ENCODE measurements at regions not wholly inside any gene's neighbourhood (a gene's known extent, or its start where the extent isn't known, plus 50 kb on each side); places are given as distances from the start of the nearest gene placed in this dataset.

DNA sequence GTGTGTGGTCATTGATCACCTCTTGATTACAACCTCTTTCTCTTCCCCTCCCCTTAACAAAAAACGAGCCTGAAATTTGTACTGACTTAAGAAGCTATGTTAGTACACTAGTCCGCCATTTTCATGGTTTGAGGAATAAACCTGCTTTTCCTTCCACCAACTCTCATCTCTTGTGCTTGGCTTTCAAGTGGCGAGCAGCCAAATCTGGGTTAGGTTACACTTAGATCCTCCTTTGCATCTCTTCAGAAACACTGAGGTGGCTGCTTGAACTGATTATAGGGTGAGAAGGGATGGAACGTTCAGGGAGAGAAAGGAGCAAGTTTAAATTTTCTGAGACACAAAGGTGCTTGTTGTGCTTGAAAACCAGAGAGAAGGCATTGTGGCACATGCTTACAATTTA, 2171.4 kb downstream of the LRRC4C start:
- no peak for DNase-seq

- DNase-seq: no peak
Observed at GRCh38 chr11:39268176-39268690, 2191.2 kb downstream of the LRRC4C start.

- no peak for DNase-seq
Observed at GRCh38 chr11:39255648-39256047, 2203.8 kb downstream of the LRRC4C start.

GRCh38 chr11:39249566-39250365, 2209.7 kb downstream of the LRRC4C start:
- DNase-seq: no peak

- no peak for DNase-seq
Observed at GRCh38 chr11:39247570-39248137, 2211.8 kb downstream of the LRRC4C start.

GRCh38 chr11:39239553-39239952, 2219.9 kb downstream of the LRRC4C start:
- DNase-seq: no peak

- no peak for DNase-seq
Observed at GRCh38 chr11:39236916-39237315, 2222.5 kb downstream of the LRRC4C start.

DNA sequence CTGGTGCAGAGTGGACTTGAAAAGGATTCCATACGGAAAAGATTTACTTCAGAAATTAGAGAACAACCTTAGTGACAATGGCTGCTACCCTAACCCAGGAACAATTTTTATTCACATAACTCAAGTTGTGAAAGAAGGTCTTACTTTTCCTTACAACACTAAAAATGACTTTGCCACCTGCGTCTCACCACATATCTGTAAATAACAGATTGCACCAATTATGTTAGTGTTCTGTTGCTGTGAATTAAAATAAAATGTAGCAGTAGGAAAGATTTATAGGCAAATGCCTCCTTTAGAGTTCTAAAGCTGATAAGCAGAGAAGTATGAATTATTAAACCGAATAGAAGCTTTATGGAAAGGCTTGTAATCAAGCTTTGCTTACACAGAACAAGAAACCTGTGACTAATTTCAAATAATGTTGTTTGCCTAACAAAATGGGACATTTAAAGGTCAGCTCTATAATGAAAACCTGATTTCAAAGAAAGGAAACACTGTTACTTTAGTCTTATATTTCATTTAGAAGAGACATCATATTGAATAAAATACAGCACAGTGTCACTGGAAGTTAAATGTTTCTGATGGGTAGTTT, 2237.8 kb downstream of the LRRC4C start:
- DNase-seq: no peak

- no peak for DNase-seq
Observed at GRCh38 chr11:39220501-39221230, 2238.8 kb downstream of the LRRC4C start.

GRCh38 chr11:39220069-39220468, 2239.4 kb downstream of the LRRC4C start:
- no peak for DNase-seq

DNA sequence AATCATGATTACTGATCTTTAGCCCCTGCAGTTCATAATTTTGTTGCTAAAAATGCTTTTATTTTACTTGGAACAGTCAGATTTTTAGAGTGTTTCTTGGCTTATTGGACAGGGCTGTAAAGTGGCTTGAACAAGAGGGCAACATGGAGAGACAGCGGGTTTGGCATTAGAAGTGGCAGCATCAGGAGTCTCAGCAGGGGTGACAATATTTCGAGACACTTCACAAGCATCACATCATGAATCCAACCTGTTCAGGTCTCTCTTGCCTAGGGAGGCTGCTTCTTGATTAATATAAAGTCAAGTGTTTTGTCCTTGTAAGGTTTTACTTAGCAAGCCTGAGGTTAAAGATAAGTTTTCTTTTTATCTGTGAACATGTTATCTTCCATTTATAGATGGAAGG, 2249.5 kb downstream of the LRRC4C start:
- no peak for DNase-seq

- no peak for DNase-seq
Observed at GRCh38 chr11:39205236-39205995, 2254.0 kb downstream of the LRRC4C start.

DNA sequence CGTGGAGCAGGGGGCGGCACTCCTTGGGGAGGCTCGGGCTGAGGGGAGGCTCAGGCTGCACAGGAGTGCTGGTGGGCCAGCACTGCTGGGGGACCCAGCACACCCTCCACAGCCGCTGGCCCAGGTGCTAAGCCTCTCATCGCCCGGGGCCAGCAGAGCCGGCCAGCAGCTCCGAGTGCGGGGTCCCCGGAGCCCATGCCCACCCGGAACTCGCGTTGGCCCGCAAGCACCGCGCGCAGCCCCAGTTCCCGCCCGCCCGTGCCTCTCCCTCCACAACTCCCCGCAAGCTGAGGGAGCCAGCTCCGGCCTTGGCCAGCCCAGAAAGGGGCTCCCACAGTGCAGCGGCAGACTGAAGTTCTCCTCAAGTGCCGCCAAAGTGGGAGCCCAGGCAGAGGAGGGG, 2266.8 kb downstream of the LRRC4C start:
- no peak for DNase-seq

DNA sequence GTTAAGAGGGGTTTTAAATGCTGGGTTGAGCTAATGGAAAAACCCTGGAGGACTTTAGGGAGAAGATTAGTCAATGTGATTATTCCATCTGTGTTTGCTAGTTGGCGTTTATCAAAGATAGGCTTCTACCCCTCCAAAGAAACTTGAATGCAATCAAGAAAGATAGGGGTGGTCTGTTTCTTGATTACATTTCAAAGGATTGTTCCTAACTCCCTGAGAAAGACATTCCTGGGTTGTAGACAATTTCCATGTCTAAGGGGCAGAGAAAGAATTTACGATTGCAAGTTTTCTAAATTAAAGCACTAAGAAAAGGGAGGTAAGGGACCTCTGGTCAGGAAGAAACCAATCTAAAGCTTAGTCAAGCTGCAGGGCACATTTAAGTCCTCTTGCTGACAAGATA, 2268.7 kb downstream of the LRRC4C start:
- no peak for DNase-seq

DNA sequence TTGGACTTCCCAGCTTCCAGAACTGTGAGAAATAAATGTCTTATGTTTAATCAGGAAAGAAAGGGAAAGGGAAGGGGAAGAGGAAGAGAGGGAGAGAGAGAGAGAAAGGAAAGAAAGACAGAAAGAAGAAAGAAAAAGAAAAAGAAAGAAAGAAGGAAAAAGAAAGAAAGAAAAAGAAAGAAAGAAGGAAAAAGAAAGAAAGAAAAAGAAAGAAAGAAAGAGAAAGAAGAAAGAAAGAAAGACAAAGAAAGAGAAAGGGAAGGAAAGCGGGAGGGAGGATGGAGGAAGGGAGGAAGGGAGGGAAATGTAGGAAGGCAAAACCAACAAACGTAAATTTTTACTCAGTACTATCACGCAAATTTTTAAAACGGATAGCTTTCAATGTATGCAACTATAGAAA, 2281.8 kb downstream of the LRRC4C start:
- DNase-seq: no peak

DNA sequence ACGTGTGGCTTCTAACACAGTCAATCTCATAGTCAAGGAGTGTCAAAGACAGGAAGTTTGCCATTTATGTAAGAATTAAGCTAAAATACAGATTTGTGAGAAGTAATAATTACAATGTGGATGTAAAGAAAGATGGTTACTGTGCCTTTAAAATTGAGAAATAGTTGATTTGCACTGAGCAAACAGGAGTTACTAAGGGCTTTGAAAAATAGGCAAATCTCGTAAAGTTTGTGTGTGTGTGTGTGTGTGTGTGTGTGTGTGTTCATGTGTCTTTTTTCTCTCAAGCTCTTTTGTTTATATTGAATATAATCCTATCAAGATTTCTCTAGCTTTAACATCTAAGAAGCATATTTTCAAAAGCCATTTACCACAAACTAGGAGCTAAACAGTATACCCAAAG, 2284.5 kb downstream of the LRRC4C start:
- DNase-seq: no peak

GRCh38 chr11:39174196-39174595, 2285.3 kb downstream of the LRRC4C start:
- no peak for DNase-seq

- no peak for DNase-seq
Observed at GRCh38 chr11:39165021-39165420, 2294.4 kb downstream of the LRRC4C start.

DNA sequence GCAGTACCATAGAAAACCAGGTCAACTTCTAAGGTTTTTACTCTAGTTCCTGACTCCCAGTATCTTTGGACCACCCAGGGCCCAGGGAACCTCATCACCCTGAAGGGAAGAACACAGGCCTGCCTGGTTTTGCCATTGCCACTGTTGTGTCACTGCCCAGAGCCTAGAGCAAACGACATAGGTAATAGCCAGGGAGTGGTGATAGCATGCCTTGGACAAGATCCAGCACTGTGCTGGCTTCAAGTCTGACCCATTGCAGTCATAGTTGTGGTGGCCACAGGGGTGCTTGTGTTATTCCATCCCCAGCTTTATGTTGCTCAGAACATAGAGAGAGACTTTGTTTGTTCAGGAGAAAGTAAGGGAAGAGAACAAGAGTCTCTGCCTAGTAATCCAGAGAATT, 2310.2 kb downstream of the LRRC4C start:
- DNase-seq: no peak

DNA sequence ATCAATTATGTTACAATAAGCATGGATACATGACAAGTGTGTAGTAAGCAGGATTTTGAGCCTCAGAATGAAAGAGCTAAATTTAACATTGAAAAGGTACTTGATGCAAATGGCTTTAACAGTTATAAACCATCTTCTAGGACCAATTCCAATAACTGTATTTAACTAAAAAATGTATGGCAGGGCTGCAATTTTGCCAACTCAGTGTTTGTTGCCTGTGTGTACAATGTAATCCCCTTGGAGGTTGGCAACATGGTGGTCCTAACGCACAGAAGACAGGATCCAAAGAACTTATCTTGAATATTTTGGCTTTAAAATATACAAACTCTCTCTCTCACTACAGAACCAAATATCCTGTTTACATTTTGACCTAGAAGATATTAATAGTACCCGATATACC, 2314.1 kb downstream of the LRRC4C start:
- no peak for DNase-seq

- no peak for DNase-seq
Observed at GRCh38 chr11:39144351-39145130, 2314.9 kb downstream of the LRRC4C start.

DNA sequence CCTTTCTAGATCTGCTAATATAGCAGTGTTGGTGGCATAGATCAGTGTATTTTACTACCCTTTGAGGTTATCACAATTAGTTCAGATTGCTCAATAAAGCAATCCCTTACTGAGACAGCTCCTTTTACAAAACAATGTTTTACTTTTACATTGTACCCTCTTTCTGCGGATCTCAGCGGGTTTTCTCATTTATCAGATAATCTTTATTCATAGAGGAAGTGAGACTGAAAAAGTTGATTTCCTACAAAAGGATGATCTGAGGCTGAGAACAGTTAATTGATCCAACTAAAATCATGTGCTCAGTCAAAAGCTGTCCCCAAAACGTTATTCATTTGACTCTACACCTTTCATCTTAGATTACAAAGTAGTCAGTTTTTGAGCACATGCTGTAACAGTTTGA, 2319.9 kb downstream of the LRRC4C start:
- DNase-seq: no peak
